Stomach (tissue), 4 donors: ENCODE measurements at regions not wholly inside any gene's neighbourhood (a gene's known extent, or its start where the extent isn't known, plus 50 kb on each side); places are given as distances from the start of the nearest gene placed in this dataset.

Experiments
- CTCF ChIP-seq, 7 experiments: fragments of 450-650 bp in 4 of 7; fragments of 200-600 bp in 3 of 7; sonication (generic) in 3 of 7; IDR thresholded peaks; one replicate each; pipeline ENCODE4 v1.5.1; 2016 to 2019; ENCODE audit warnings: antibody characterized with exemption in 7 of 7, control low read depth in 2 of 7, mild to moderate bottlenecking in 1 of 7
- EP300 ChIP-seq: sonication (generic); formaldehyde crosslinking; IDR thresholded peaks from one replicate; pipeline ENCODE4 v1.6.1; 2017; ENCODE audit warnings: antibody characterized with exemption
- POLR2A ChIP-seq, 4 donors: fragments of 450-650 bp; IDR thresholded peaks; one replicate each; pipeline ENCODE4 v1.6.1; 2016; ENCODE audit warnings: antibody characterized with exemption in 4 of 4, control low read depth in 2 of 4, mild to moderate bottlenecking in 1 of 4, moderate library complexity in 1 of 4

GRCh38 chr12:19972325-19973288, 395.7 kb upstream of the PDE3A start:
- TF ChIP-seq CTCF (IDR thresholded peaks at IDR 0.05), result no peak
- no peak for TF ChIP-seq POLR2A (IDR thresholded peaks at IDR 0.05)
- no peak for TF ChIP-seq EP300
